Mesenchymal stem cell (in vitro differentiated cells and primary cell): ENCODE measurements at regions not wholly inside any gene's neighbourhood (a gene's known extent, or its start where the extent isn't known, plus 50 kb on each side); places are given as distances from the start of the nearest gene placed in this dataset.

Source experiments
- DNase-seq: peaks from one replicate; pipeline ENCODE4 v3.0.0-alpha.2; 2013
- H2AFZ ChIP-seq: one replicate; pipeline ENCODE4 v1.6.1; 2013; ENCODE audit warnings: low read depth, mild to moderate bottlenecking, control low read depth, inconsistent platforms, low read length, moderate library complexity
- H2AK5ac ChIP-seq: 2 replicates; pipeline ENCODE4 v1.6.1; 2013; ENCODE audit warnings: low read length, moderate library complexity, mild to moderate bottlenecking, inconsistent platforms; ENCODE audit not compliant: severe bottlenecking
- H2BK120ac ChIP-seq: one replicate; pipeline ENCODE4 v1.6.1; 2013; ENCODE audit warnings: low read depth, mild to moderate bottlenecking, inconsistent platforms, low read length, moderate library complexity
- H2BK12ac ChIP-seq, 2 experiments: one replicate each; pipeline ENCODE4 v1.6.1; 2013; ENCODE audit warnings: inconsistent platforms in 2 of 2, low read length in 2 of 2, mild to moderate bottlenecking in 2 of 2, moderate library complexity in 2 of 2, control low read depth in 1 of 2
- H2BK15ac ChIP-seq: one replicate; pipeline ENCODE4 v1.6.1; 2013; ENCODE audit warnings: mild to moderate bottlenecking, low read depth, inconsistent platforms; ENCODE audit not compliant: poor library complexity, severe bottlenecking
- H2BK5ac ChIP-seq: 2 replicates; pipeline ENCODE4 v1.6.1; 2013; ENCODE audit warnings: low read depth, mild to moderate bottlenecking, low read length, control low read depth, inconsistent platforms; ENCODE audit not compliant: poor library complexity, severe bottlenecking
- H3K14ac ChIP-seq, 2 experiments: one replicate each; pipeline ENCODE4 v1.6.1; 2013; ENCODE audit warnings: inconsistent platforms in 2 of 2, low read length in 2 of 2, control low read depth in 1 of 2, mild to moderate bottlenecking in 1 of 2, moderate library complexity in 1 of 2
- H3K18ac ChIP-seq, 2 experiments: one replicate each; pipeline ENCODE4 v1.6.1; 2013; ENCODE audit warnings: inconsistent platforms in 2 of 2, low read length in 2 of 2, control low read depth in 1 of 2, low read depth in 1 of 2, mild to moderate bottlenecking in 1 of 2
- H3K23ac ChIP-seq, 2 experiments: one replicate each; pipeline ENCODE4 v1.6.1; 2013; ENCODE audit warnings: inconsistent platforms in 2 of 2, low read length in 2 of 2, mild to moderate bottlenecking in 2 of 2, moderate library complexity in 2 of 2, control low read depth in 1 of 2
- H3K27ac ChIP-seq: 2 replicates; pipeline ENCODE4 v1.5.1; 2013; ENCODE audit warnings: mild to moderate bottlenecking, moderate library complexity, low read length, control low read depth, inconsistent platforms; ENCODE audit not compliant: poor library complexity, severe bottlenecking
- H3K27me3 ChIP-seq, 2 experiments: 2 replicates each; pipeline versions ENCODE4 v1.6.1 to v1.7.0; 2013; ENCODE audit warnings: low read length in 2 of 2, mild to moderate bottlenecking in 2 of 2, moderate library complexity in 2 of 2, control low read depth in 1 of 2, inconsistent platforms in 1 of 2; ENCODE audit not compliant: control insufficient read depth in 1 of 2, insufficient read depth in 1 of 2
- H3K36me3 ChIP-seq, 2 experiments: 2 replicates each; pipeline versions ENCODE4 v1.6.1 to v1.7.0; 2013; ENCODE audit warnings: low read length in 2 of 2, control low read depth in 1 of 2, inconsistent platforms in 1 of 2, low read depth in 1 of 2, mild to moderate bottlenecking in 1 of 2; ENCODE audit not compliant: insufficient read depth in 2 of 2, control insufficient read depth in 1 of 2
- H3K4ac ChIP-seq, 2 experiments: one replicate each; pipeline ENCODE4 v1.6.1; 2013; ENCODE audit warnings: inconsistent platforms in 2 of 2, low read length in 2 of 2, mild to moderate bottlenecking in 2 of 2, moderate library complexity in 2 of 2, control low read depth in 1 of 2, low read depth in 1 of 2
- H3K4me1 ChIP-seq: 2 replicates; pipeline ENCODE4 v1.6.1; 2013; ENCODE audit warnings: low read depth, low read length, control low read depth; ENCODE audit not compliant: control insufficient read depth, insufficient read depth
- H3K4me2 ChIP-seq: 2 replicates; pipeline ENCODE4 v1.6.1; 2013; ENCODE audit warnings: low read length, mild to moderate bottlenecking, inconsistent platforms; ENCODE audit not compliant: poor library complexity, severe bottlenecking
- H3K4me3 ChIP-seq, 2 experiments: 2 replicates each; pipeline versions ENCODE4 v1.5.1 to v1.7.0; 2013; ENCODE audit warnings: low read length in 2 of 2, mild to moderate bottlenecking in 2 of 2, control low read depth in 1 of 2, low read depth in 1 of 2; ENCODE audit not compliant: insufficient read depth in 1 of 2
- H3K79me1 ChIP-seq: replicated peaks from 2 replicates; pipeline ENCODE4 v1.6.1; 2013; ENCODE audit warnings: mild to moderate bottlenecking, control low read depth, low read length, inconsistent platforms; ENCODE audit not compliant: poor library complexity, severe bottlenecking
- H3K9ac ChIP-seq: 2 replicates; pipeline ENCODE4 v1.7.0; 2013; ENCODE audit warnings: mild to moderate bottlenecking, low read length, moderate library complexity
- H3K9me3 ChIP-seq: 2 replicates; pipeline ENCODE4 v1.7.0; 2013; ENCODE audit warnings: mild to moderate bottlenecking, low read length; ENCODE audit not compliant: control insufficient read depth
- H4K8ac ChIP-seq: one replicate; pipeline ENCODE4 v1.6.1; 2013; ENCODE audit warnings: inconsistent platforms, mild to moderate bottlenecking, low read length, moderate library complexity
- H4K91ac ChIP-seq: one replicate; pipeline ENCODE4 v1.6.1; 2013; ENCODE audit warnings: mild to moderate bottlenecking, low read length, inconsistent platforms
- WGBS: methylation state at CpG from one replicate; pipeline ENCODE4 v1.1.7; 2013; ENCODE audit warnings: mixed read lengths; 5-methylcytosine and 5-hydroxymethylcytosine counted together

- H2AK5ac ChIP-seq: no peak overlapping the region
Observed at GRCh38 chr17:33492731-33493265, 199.7 kb upstream of the ASIC2 start.

GRCh38 chr17:33493566-33493965 lies 200.5 kb upstream of the ASIC2 start:
- DNase-seq: peak; percentile 60
- Histone ChIP-seq H2BK120ac (peak overlapping the region; percentile 82), H4K91ac (no peak overlapping the region), H3K4ac (no peak overlapping the region), H3K4me2 (no peak overlapping the region), H2BK12ac (peak overlapping the region; percentile 29 to 59), H3K27me3 (peaks cover 0 to 31% of the 10 kb centered on the region in 2 experiments), H3K9me3 (no peaks in the 10 kb centered on the region), H4K8ac (peak overlapping the region; percentile 8), H3K18ac (peak overlapping the region; percentile 3 to 44), H2AFZ (no peak overlapping the region), H2BK15ac (no peak overlapping the region), H3K27ac (no peak overlapping the region), H2BK5ac (no peak overlapping the region), H3K4me3 (no peak overlapping the region), H3K23ac (peak overlapping the region in 1 of 2 experiments; percentile 17), H3K36me3 (no peaks in the 10 kb centered on the region), H3K14ac (no peak overlapping the region), H2AK5ac (no peak overlapping the region), H3K9ac (no peak overlapping the region), H3K79me1 (no peaks in the 10 kb centered on the region), H3K4me1 (no peaks in the 10 kb centered on the region)
- WGBS: 72% methylated on average over 5 of the region's 5 CpGs

More at GRCh38 chr17:33492731-33493265, 199.7 kb upstream of the ASIC2 start:
- Histone ChIP-seq H3K27me3 (peaks cover 0 to 23% of the 10 kb centered on the region in 2 experiments), H3K9ac (no peak overlapping the region), H2BK15ac (no peak overlapping the region), H2AFZ (no peak overlapping the region), H2BK12ac (peak overlapping the region; percentile 79 to 99), H3K18ac (peak overlapping the region; percentile 75 to 82), H3K4me1 (no peaks in the 10 kb centered on the region), H4K91ac (peak overlapping the region; percentile 61), H2BK120ac (peak overlapping the region; percentile 42), H3K36me3 (no peaks in the 10 kb centered on the region), H3K79me1 (no peaks in the 10 kb centered on the region), H3K9me3 (no peaks in the 10 kb centered on the region), H3K4ac (peak overlapping the region; percentile 32 to 54), H4K8ac (peak overlapping the region; percentile 90), H2BK5ac (no peak overlapping the region), H3K27ac (no peak overlapping the region), H3K23ac (no peak overlapping the region), H3K14ac (no peak overlapping the region), H3K4me3 (no peak overlapping the region), H3K4me2 (no peak overlapping the region)
- 3% methylated on average over 3 of the region's 3 CpGs for WGBS
- DNase-seq: peak; percentile 81

GRCh38 chr17:33494151-33494550 lies 201.1 kb upstream of the ASIC2 start:
- no peak overlapping the region for H3K4me2 ChIP-seq

GRCh38 chr17:33497623-33498022 lies 204.5 kb upstream of the ASIC2 start:
- 96% methylated on average over 1 of the region's 3 CpGs for WGBS
- no peak overlapping the region for H2BK15ac ChIP-seq
- H3K23ac ChIP-seq: no peak overlapping the region
- H3K14ac ChIP-seq: no peak overlapping the region
- peaks cover 1% of the 10 kb centered on the region for H3K9me3 ChIP-seq
- H2BK5ac ChIP-seq: no peak overlapping the region
- no peaks in the 10 kb centered on the region for H3K4me1 ChIP-seq
- no peak overlapping the region for H3K4me3 ChIP-seq
- H2BK120ac ChIP-seq: no peak overlapping the region
- H3K4me2 ChIP-seq: no peak overlapping the region
- H3K79me1 ChIP-seq: no peaks in the 10 kb centered on the region
- no peak overlapping the region for H2AK5ac ChIP-seq
- H4K91ac ChIP-seq: no peak overlapping the region
- no peaks in the 10 kb centered on the region for H3K36me3 ChIP-seq
- H3K9ac ChIP-seq: no peak overlapping the region
- H3K4ac ChIP-seq: no peak overlapping the region
- H4K8ac ChIP-seq: no peak overlapping the region
- no peak overlapping the region for H2AFZ ChIP-seq
- peaks cover 0 to 51% of the 10 kb centered on the region in 2 experiments for H3K27me3 ChIP-seq
- H2BK12ac ChIP-seq: peak overlapping the region; percentile 24 to 83
- H3K18ac ChIP-seq: peak overlapping the region in 1 of 2 experiments; percentile 37
- H3K27ac ChIP-seq: no peak overlapping the region
- DNase-seq: no peak

More at GRCh38 chr17:33494151-33494550, 201.1 kb upstream of the ASIC2 start:
- Histone ChIP-seq H3K9me3 (no peaks in the 10 kb centered on the region), H3K4me1 (no peaks in the 10 kb centered on the region), H2BK120ac (peak overlapping the region; percentile 39), H2AFZ (no peak overlapping the region), H4K91ac (peak overlapping the region; percentile 55), H3K36me3 (no peaks in the 10 kb centered on the region), H3K23ac (peak overlapping the region in 1 of 2 experiments; percentile 70), H3K9ac (no peak overlapping the region), H3K14ac (no peak overlapping the region), H2BK15ac (no peak overlapping the region), H3K4me3 (no peak overlapping the region), H3K27me3 (peaks cover 0 to 37% of the 10 kb centered on the region in 2 experiments), H4K8ac (peak overlapping the region; percentile 66), H3K79me1 (no peaks in the 10 kb centered on the region), H2BK5ac (no peak overlapping the region), H3K27ac (no peak overlapping the region), H2BK12ac (peak overlapping the region; percentile 29 to 79), H3K18ac (peak overlapping the region; percentile 67 to 73), H3K4ac (peak overlapping the region; percentile 15 to 35), H2AK5ac (no peak overlapping the region)
- peak; percentile 98 for DNase-seq
- 30% methylated on average over 4 of the region's 4 CpGs for WGBS
